ENCODE measurements at regions not wholly inside any gene's neighbourhood (a gene's known extent, or its start where the extent isn't known, plus 50 kb on each side); places are given as distances from the start of the nearest gene placed in this dataset.

- no peaks in the 10 kb centered on the region for H3K27me3 ChIP-seq (ENCODE audit: low read depth)
- H3K4me1 ChIP-seq, result no peaks in the 10 kb centered on the region
- H3K36me3 ChIP-seq, result no peaks in the 10 kb centered on the region
- intact Hi-C loops (cut with DNase I), result no loop called here
- TF ChIP-seq CTCF (IDR thresholded peaks at IDR 0.05), result no peak
- no peaks in the 10 kb centered on the region for H3K9me3 ChIP-seq
- no peak for ATAC-seq
- no peak overlapping the region for H3K27ac ChIP-seq
- H3K4me3 ChIP-seq, result no peak overlapping the region
- DNase-seq, result no peak
Measured at GRCh38 chr20:60986506-60987156, 265.4 kb upstream of the CDH4 start.

- H3K27ac ChIP-seq, result no peak overlapping the region
- DNase-seq, result no peak
- intact Hi-C loops (cut with DNase I), result no loop called here
- no peaks in the 10 kb centered on the region for H3K9me3 ChIP-seq
- H3K4me1 ChIP-seq, result no peaks in the 10 kb centered on the region
- TF ChIP-seq CTCF (IDR thresholded peaks at IDR 0.05), result no peak
- no peak overlapping the region for H3K4me3 ChIP-seq
- no peaks in the 10 kb centered on the region for H3K27me3 ChIP-seq (ENCODE audit: low read depth)
- no peaks in the 10 kb centered on the region for H3K36me3 ChIP-seq
- ATAC-seq, result no peak
Measured at GRCh38 chr20:60990061-60990460, 262.0 kb upstream of the CDH4 start.

GRCh38 chr20:60990643-60991042 lies 261.4 kb upstream of the CDH4 start:
- ATAC-seq (no peak), DNase-seq (no peak)
- Histone ChIP-seq H3K4me1 (no peaks in the 10 kb centered on the region), H3K9me3 (no peaks in the 10 kb centered on the region), H3K27me3 (ENCODE audit: low read depth) (no peaks in the 10 kb centered on the region), H3K4me3 (no peak overlapping the region), H3K36me3 (no peaks in the 10 kb centered on the region), H3K27ac (no peak overlapping the region)
- intact Hi-C loops (cut with DNase I), result no loop called here
- no peak for TF ChIP-seq CTCF (IDR thresholded peaks at IDR 0.05)

GRCh38 chr20:60993433-60994044 lies 258.5 kb upstream of the CDH4 start:
- H3K4me1 ChIP-seq, result no peaks in the 10 kb centered on the region
- intact Hi-C loops (cut with DNase I), result no loop called here
- H3K36me3 ChIP-seq, result no peaks in the 10 kb centered on the region
- no peak for TF ChIP-seq CTCF (IDR thresholded peaks at IDR 0.05)
- DNase-seq (no peak), ATAC-seq (no peak)
- H3K27me3 ChIP-seq (ENCODE audit: low read depth), result no peaks in the 10 kb centered on the region
- no peak overlapping the region for H3K27ac ChIP-seq
- H3K9me3 ChIP-seq, result no peaks in the 10 kb centered on the region
- no peak overlapping the region for H3K4me3 ChIP-seq

DNA sequence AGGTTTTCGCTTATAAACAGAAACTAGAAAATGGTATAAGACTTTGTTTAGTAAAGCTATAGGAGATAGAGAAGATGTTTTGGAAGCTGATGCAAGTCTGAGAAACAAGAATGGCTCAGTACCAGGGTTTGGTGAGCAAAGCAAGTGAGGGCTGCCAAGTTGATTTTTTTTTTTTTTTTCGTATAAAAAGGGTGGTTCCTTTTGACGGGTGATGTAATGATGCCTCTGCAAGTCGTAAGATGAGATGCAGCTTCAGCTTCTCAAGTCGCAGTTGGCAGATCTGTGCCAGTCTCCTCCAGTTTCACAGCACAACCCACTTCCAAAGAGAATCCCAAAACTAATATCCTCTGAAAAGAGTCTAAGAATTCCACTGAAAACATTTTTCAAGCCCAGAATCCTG lies 252.8 kb upstream of the CDH4 start:
- Histone ChIP-seq H3K27me3 (ENCODE audit: low read depth) (no peaks in the 10 kb centered on the region), H3K4me1 (no peaks in the 10 kb centered on the region), H3K36me3 (no peaks in the 10 kb centered on the region), H3K27ac (no peak overlapping the region), H3K4me3 (no peak overlapping the region), H3K9me3 (no peaks in the 10 kb centered on the region)
- TF ChIP-seq CTCF (IDR thresholded peaks at IDR 0.05), result no peak
- intact Hi-C loops (cut with DNase I), result no loop called here
- ATAC-seq (no peak), DNase-seq (no peak)
